NCI-H446 (cell line): ENCODE measurements at regions not wholly inside any gene's neighbourhood (a gene's known extent, or its start where the extent isn't known, plus 50 kb on each side); places are given as distances from the start of the nearest gene placed in this dataset.

Experiments used
- DNase-seq, 2 experiments: peaks; one replicate each; lab custom pipeline; 2025; lab: John Stamatoyannopoulos, UW

DNA sequence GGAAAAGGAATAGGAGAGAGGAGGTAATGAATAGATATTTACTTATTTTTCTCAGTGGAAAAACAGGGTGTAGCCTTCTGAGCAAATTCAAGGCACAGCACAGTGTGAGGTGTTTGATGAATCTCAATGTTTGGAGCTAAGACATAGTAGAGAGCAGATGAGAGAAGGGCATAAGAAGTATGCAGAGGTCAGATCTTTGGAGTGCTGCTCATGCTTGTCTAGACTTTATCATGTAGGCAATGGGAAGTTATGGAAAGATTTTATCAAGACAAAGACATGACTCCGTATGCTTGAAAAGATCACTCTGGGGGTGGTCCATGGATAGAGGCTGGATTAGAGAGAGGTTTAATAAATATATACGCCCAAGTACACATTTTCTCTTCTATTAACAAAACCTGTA, 217.0 kb upstream of the CNR1 start:
- DNase-seq: no peak

DNA sequence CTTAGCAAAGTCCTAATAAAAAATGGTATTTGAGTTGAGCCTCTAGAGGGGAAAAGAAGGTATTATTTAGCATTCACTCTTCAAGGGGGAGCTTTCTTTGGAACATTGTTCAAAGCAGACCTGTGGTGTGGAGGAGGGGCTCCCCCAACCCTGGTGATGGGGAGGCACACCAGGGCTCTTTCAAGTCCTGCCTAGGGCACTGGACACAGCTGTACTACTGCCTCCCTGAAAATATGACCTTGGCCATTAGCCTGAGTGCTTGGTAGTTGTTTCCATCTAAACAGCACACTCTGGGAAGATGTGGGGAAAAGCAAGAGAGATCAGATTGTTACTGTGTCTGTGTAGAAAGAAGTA, 215.1 kb upstream of the CNR1 start:
- no peak for DNase-seq

DNA sequence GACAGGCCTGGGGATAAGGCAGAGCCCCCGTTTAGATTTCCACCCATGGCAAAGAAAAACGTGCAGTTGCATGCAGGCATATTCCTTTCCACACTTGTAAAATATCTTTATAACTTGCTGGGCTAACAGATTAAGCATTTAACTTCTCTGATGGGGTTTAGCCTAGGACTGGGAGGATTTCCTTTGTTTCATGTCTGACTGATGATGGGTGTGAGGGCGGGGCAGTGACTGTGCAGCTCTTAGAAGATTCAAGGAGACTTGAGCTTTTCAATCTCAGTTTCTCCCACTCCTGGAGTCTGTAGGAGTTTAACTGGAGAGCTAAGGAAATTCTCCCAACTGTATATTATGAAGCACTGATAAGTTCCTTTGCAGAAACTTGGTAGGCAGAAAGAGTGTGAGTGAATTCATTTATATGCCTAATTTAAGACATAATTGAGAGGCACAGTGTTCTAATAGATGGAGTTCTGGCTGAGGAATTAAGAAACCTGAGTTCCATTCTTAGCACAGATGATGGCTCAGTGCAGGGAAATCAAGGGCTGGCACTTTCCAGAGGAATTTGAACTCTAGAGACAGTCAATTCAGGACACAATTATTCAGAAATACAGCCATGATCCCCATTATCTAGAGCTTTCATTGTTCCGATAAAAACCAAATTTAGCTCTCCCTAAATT, 214.6 kb upstream of the CNR1 start:
- DNase-seq: peak in 1 of 2 experiments; percentile 67

DNA sequence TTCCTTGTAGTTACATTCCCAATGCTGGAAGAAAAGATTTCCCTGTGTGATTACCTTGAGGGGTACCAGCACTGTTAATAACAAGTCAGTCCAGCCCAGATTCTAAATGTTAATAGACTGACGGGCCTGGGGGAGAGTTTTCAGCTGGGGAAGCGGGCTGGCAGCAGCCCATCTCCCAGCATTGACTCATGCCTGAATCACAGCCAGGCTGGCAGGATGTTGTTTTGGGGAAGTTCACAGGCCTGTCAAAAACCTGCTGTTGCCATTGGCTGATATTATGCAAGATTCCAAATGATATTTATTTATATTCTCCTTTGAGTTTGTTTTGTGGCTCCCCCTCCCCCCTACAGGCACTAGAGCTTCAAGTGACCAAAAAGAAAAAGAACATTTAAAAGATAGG, 213.9 kb upstream of the CNR1 start:
- DNase-seq: peak; percentile 70 to 90

DNA sequence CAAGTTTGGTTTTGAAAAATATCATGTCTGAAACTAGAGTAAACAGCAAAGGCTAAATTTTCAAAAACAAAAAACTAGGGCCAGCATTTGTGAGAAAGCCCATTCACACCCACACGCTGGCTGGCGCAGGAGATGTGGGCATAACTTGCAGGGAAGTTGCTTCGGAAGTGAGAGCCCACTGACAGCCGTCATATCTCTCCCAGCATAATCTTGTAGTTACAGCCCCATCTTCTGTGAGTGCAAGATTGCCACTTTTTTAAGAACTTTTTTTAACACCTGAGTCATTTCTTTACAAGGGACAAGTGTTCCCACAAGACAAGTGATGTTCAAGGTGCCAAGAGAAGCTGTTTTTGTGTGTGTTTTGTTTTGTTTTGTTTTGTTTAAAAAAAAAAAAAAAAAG, 212.5 kb upstream of the CNR1 start:
- DNase-seq: no peak

DNA sequence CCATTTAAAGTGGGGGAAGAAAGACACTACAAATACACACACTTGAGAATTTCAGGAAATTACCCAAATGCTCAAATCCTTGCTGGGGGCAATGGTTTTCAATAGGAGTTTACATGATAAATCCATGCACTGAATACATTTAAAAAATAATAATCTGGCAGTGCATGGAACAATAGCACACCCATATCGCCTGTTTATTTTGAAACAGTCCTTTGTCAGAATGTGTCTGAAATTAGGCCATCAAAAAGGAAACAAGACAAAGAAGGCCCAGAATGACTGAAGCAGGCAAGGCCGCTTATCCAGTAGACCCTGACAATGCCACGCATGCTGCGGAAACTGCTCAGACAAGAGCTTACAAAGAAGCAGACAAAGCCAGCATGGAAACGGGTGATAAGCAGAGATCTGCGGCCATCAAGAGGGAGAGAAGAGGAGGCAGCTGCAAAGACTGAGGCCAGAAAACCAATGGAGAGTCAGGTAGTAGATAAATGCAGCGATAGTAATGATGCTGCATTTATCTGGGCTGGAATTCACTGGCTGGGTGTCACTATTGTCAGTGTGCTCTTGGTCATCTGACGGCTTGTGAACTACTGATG, 211.9 kb upstream of the CNR1 start:
- DNase-seq: no peak

DNA sequence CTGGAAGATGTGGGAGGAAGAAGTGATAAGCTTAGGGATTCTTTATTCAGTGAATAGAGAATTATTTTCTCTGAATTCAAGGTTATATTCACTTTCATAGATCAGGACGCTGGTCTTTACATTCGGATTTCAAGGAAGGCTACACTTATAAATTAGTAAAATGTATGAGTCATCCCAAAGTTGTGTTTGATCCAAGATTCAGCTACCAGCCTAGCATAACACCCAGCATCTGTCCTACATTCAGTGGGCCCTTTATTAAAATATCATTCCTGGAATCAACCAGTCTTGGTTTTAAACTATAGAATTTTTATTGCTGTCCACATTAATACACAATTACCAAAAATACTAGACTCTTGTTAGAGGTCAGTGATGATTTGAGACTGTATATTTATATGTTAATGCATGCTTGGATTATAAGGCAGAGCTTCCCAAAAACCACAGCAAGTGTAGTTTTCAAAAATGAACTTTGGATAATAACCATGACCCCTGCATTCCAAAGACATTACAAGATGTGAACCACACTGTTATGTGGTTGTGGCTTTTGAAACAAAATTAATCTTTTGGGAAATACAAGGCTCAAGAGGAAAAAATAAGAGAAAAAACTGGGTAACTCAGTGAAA, 210.7 kb upstream of the CNR1 start:
- DNase-seq: peak; percentile 62 to 70

DNA sequence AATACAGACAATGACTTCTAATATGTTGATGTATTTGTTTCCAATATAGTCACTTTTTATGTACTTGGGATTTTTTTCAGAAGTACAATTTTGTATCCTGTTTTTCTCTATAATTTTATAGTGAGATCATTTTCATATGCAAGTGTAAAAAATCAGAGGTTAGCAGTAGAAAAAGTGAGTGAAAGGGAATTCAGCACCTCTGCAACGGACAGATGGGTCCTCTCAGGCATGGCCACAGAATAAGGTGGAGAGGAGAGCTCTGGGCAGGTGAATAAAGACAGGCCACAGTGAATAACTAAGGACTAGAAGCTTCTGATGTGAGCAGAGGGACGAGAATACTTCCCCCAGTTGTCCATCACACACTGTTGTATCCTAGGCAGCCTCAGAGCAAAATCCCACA, 210.1 kb upstream of the CNR1 start:
- no peak for DNase-seq

DNA sequence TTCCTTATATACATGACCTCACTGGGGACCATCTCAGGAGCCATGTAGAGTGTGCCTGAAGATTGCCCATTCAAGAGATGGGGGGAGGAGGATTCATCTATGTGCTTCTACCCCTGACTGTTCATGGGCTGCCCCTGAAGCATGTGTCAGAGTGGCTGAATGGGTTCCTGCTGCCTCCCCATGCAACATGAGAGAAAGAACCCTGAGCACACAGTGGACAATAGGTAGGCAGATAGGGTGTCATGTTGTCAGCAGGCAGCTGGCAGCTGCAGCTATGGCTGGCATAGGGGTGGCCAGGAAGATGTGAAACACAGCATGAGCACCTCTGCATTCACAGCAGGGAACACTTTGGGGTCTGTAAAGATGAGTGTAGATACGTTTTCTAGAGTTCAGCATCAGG, 208.4 kb upstream of the CNR1 start:
- DNase-seq: peak in 1 of 2 experiments; percentile 7

DNA sequence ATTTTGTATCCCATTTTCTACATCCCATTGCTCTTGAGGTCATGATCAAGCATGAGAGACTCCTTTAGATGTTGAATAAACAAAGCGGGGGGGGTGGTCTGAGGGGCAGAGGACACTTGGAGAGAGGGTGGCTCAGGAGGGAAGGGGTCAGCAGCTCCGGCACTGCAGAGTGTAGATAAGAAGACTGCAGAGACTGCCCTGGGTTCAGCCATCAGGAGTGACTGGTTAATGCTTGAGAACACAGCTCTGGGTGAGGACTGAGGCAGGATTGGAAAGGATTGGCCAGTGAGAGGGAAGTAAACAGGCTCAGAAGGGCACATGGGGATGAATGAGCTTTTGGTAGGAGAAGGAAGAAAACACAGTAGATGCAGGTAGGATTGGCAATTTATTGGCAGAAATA, 205.3 kb upstream of the CNR1 start:
- DNase-seq: no peak

DNA sequence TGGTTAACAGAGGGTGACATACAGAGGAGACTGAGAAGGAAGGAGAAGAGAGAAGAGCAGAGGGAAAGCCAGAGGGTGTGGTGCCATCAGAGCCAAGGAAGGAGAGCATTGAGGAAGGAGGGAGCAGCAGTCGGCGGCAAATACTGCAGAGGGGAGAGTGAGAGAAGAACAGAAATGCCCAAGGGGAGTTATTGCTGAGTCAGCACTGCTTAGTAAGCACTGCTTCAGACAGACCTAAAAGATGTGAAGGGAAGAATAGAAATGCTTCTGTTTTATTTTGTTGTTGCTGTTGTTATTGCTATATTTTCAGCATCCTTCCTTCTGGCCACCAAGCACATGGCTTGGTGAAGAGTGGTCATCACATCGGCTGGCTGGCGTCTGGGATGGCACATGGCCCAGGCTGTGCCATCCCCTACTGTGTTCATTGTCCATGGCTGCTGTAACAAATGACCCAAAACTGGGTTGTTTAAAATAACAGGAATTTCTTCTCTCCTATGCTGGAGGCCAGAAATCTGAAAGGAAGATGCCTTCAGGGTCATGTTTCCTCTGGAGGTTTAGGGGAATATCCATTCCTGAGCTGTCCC, 204.1 kb upstream of the CNR1 start:
- no peak for DNase-seq

DNA sequence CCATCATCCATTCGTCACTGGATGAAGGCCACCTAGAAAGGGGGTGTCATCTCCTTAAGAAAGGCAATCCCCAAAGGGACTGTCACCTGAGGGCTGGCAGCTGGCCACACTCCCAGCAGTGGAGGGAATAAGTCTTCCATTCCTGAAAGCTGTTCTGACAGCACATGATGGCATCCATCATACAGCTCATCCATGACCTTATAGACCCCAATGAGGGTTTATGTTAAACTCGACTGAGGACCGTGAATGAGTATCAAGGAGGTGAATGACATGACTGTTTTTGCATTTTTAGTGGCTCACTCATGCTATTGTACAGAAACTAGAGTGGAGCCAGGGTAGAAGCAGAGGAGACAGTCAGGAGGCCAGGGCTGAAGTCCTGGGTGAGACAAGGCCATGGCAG, 203.1 kb upstream of the CNR1 start:
- no peak for DNase-seq

DNA sequence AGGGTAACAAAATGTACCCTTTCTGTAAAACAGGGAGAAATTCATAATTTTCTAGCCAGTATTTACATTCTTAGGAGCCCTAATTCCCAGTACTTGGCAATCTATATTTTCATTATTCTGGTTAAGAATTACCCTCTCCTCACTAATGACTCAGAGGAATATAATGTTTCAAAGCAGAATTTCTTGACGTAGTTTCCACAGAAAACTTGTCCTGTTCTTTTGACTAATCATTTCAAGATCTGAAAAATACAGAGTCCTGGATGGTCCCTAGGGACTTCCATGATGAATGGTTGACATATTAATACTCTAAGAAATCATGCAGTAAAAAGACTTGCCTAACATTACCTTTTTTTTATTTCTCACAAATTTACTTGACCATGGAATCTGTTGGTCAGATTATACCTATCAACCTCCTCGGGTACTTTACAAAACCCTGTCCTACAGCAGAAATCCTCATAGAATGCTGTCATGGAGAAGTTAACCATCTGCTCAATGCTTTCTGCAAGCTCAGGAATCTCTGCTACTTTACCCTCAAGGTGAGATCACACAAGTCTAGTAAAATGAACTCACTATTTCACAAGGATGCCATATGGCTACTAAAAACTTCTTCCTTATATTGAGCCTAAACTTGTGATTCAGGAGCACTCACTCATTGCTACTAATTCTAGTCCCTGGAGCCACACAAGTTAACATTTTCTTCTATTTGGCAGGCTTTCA, 202.1 kb upstream of the CNR1 start:
- DNase-seq: no peak

DNA sequence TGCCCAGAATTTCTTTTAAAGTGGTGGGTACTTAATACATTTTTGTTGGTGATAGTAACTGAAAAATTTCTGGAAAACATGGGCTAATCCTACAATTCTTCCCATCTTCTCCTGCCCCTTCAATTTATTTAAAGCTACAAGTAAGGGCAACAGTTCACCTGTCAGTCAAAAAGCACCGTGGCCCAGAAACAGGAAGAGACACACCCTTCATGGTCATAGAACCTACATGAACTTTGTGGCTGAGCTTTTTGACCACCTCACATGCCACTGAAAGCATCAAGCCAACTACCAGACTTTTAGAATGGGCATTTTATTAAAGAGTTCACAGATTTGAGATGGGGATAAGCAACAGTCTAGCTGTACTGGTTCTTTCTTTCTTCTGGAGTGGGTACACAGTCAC, 201.1 kb upstream of the CNR1 start:
- no peak for DNase-seq

DNA sequence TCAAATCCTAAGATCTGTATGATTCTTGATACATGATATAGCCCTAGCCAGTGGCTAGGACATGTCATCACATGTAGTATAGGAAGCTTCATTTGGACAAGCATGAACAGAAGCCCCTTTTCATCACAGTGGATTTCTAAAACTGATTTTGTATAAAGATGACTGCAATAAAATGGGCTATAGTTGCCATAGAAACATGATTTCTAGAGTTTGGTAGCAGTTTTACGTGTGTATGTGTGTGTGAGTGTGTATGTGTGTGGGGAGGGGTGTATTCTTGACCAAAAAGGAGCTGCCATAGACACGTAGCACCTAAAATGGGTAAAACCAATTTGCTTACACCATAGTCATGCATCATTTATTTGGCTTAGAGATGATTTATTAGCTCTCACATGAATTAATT, 200.5 kb upstream of the CNR1 start:
- no peak for DNase-seq

DNA sequence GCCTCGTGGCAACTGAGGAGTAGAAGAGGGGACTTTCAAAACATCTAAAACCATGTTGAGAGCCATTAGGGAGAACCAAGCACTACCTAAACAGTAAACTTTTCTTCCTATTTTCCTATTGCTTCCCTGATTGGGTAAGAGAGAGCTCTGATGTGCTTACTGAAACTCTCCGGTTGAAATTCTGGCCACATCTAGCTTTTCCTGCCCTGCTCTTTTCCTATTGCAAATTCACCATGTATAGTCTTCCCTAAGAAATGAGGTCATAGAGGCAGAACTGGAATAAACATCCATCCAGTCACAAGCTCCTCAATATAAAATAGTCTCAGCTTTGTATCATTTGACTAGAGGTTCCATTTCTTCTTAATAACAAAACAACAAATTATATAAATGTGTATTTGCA, 199.5 kb upstream of the CNR1 start:
- DNase-seq: no peak

DNA sequence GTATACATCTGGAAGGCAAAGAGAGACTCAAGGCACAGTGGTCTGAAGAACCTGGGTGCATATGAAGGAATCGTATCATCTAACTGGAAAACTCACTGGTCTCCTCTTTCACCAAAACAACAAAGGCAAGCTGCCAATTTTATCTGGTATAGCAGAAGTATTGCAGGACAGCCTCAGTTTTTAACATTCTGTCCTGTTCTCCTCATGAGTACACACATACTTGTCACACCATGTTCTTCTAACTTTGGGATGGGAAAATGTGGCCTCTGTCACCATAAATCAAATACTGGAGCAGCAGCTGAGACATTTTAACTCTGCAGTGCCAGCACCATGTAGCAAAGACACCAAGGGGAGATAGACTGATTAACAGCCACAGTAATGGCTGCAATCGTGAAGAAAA, 199.1 kb upstream of the CNR1 start:
- peak in 1 of 2 experiments; percentile 30 for DNase-seq

DNA sequence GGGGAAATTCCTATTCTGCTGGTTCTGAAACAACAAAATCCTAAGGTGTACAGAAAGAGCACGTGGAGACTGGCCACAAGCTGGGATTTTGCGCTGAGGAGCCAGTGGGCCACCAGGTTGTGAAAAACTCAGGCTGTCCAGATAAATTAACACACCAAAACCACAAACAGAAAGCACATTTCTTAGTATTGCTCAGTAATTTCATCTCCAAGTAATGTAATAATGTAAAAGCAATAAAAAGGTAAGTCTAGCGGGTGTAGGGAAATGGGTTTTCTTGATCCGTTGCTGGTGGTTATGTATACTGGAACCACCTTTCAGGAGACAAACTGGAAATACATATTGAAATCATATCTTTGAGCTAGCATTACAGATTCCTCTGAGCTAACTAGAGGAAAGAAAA, 195.6 kb upstream of the CNR1 start:
- DNase-seq: no peak

DNA sequence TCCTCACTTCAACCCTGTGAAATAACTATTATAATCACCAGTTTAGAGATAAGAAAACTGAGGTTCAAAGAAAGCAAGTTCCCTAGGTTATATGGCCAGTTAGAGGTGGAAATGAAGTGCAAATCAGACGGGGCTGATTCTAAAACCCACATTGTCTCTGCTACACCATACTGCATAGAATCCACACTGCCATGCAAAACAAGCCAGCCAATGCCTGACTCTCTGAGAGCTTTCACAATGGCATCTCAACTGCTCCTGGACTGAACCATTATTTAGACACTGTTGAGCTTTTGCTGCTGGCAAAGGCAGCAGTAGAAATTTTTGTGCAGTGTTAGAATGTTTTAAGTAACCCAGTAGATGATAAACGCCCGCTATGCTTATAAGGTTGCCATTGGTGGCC, 195.2 kb upstream of the CNR1 start:
- DNase-seq: no peak

DNA sequence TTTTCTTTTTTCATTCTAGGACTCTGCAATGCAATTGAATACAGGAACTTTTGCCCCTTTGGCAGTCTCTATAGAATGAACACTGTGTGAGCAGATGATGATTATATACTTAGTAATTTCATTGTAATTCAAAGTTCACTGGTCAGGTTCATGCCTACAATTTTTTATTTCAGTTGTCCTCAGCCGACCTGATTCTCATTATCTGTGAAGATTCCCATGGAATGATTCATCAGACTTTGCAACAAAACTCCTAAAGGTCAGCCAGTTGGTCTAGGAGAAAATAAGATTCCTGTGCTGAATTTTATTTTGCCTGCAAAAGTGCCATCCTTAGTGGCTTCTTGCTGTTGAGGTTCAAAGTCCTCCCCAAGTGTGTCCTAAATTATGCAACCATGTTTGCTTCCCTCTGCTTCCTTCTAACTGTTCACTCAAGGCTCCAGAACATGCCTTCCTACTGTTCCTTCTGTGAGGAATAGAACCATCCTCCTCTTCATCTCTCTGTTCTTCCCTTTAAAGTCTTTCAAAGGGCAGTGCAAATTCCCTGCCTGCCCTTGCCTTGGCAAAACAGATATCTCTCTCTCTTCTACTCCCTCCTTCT, 194.2 kb upstream of the CNR1 start:
- no peak for DNase-seq

DNA sequence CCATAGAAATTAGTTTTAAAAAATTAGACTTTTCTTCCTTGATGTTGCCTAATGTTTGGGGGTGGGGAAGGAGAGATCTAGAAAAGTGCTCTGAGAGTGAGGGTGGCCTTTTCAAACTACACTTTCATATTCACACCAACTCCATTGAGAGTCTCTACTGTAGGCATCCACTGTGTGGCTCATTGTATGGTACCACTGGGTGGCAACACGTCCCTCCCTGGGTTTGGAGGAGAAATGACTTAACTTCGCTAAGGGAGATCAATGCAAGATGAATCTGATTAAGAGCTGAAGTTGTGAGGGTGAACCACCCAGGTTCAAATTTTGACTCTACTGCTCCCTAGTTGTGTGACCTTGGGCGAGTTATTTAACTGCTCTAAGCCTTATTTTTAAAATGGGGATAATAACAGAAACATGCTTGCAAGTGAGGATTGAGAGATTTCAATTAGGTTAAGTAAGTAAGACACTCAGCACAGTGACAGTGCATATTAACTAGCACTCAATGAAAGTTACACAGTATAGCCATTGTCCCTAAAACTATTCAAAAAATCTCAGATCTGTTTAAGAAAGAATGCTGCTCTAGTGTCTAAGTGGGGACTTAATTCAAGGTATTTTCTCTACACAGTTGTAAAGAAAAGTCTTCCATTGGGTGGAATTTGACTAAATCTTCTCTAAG, 193.5 kb upstream of the CNR1 start:
- DNase-seq: no peak

DNA sequence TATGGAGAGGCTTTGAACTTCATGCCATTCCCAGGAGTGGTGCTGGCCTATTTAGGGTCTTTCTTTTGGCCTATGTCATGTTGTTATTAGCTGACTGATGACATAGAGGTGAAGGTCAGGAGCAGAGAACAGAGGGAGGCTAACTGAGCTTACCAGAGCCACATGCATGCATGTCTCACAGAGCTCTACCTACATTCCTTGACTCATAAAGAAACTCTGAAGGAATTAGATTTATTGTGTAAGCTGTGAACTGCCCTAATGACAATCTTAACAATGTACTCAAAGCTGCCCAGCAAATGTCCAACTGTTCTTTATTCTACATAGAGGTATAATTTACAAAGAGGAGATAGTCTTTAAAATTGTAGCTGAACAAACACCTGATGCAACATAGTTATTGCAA, 192.7 kb upstream of the CNR1 start:
- no peak for DNase-seq
